B cell (primary cell): ENCODE measurements at regions not wholly inside any gene's neighbourhood (a gene's known extent, or its start where the extent isn't known, plus 50 kb on each side); places are given as distances from the start of the nearest gene placed in this dataset.

ENCODE experiments used
- ATAC-seq: fragments of 200-7000 bp; cut with Tn5 transposase; one replicate; pipeline ENCODE4 v1.10.0; 2021; ENCODE audit warnings: low read depth, mild to moderate bottlenecking, moderate number of reproducible peaks, moderate library complexity
- CTCF ChIA-PET: fragments of 350-600 bp; sonication (Branson Sonifier 250); formaldehyde crosslinking; loops from one replicate; lab custom pipeline; 2021; ENCODE audit warnings: antibody characterized with exemption, inconsistent platforms; lab: Charles Lee
- POLR2A ChIA-PET: fragments of 350-600 bp; sonication (Branson Sonifier 250); formaldehyde crosslinking; loops from one replicate; lab custom pipeline; 2021; ENCODE audit warnings: antibody characterized with exemption; lab: Charles Lee
- DNase-seq: peaks from one replicate; pipeline ENCODE4 v3.0.0; 2013
- H2AFZ ChIP-seq: 2 replicates; pipeline ENCODE4 v1.6.1; 2012; ENCODE audit warnings: mild to moderate bottlenecking, low read depth, low read length; ENCODE audit not compliant: insufficient read depth, poor library complexity, severe bottlenecking
- H3K27ac ChIP-seq, 2 donors: 1 replicate in 1 of 2; 2 replicates in 1 of 2; pipeline ENCODE4 v1.5.1; 2012 to 2013; ENCODE audit warnings: low read length in 2 of 2, mild to moderate bottlenecking in 2 of 2, moderate library complexity in 1 of 2
- H3K27me3 ChIP-seq, 4 experiments: fragments of 200-600 bp in 1 of 4; sonication (generic) in 1 of 4; replicated peaks in 1 of 4; 1 replicate in 2 of 4; 2 replicates in 2 of 4; pipeline versions ENCODE4 v1.6.1 to v1.7.0; 2013 to 2016; ENCODE audit warnings: low read length in 3 of 4, mild to moderate bottlenecking in 2 of 4, mixed read lengths in 1 of 4, moderate library complexity in 1 of 4; ENCODE audit not compliant: insufficient read depth in 4 of 4, control insufficient read depth in 3 of 4; ENCODE audit errors: control extremely low read depth in 1 of 4
- H3K36me3 ChIP-seq, 2 experiments: replicated peaks in 1 of 2; 1 replicate in 1 of 2; 2 replicates in 1 of 2; pipeline versions ENCODE4 v1.6.1 to v1.7.1; 2013; ENCODE audit warnings: low read length in 1 of 2; ENCODE audit not compliant: insufficient read depth in 2 of 2, control insufficient read depth in 1 of 2; ENCODE audit errors: control extremely low read depth in 1 of 2, extremely low read depth in 1 of 2
- H3K4me1 ChIP-seq, 2 donors: fragments of 200-600 bp in 1 of 2; sonication (generic) in 1 of 2; 1 replicate in 1 of 2; 2 replicates in 1 of 2; pipeline versions ENCODE4 v1.5.1 to v1.6.1; 2013 to 2017; ENCODE audit warnings: low read length in 2 of 2; ENCODE audit not compliant: control insufficient read depth in 2 of 2, insufficient read depth in 2 of 2
- H3K4me2 ChIP-seq: replicated peaks from 2 replicates; pipeline ENCODE3; 2012; ENCODE audit warnings: mild to moderate bottlenecking, low read depth, low read length; ENCODE audit not compliant: poor library complexity, severe bottlenecking
- H3K4me3 ChIP-seq, 5 experiments: fragments of 200-600 bp in 1 of 5; sonication (generic) in 1 of 5; 1 replicate in 3 of 5; 2 replicates in 2 of 5; pipeline versions ENCODE4 v1.5.1 to v1.7.0; 2011 to 2016; ENCODE audit warnings: low read length in 4 of 5, mild to moderate bottlenecking in 4 of 5, low read depth in 2 of 5, control low read depth in 1 of 5, moderate library complexity in 1 of 5; ENCODE audit not compliant: insufficient read depth in 1 of 5; ENCODE audit errors: control extremely low read depth in 1 of 5, extremely low read depth in 1 of 5
- H3K79me2 ChIP-seq: fragments of 200-600 bp; sonication (generic); one replicate; pipeline ENCODE4 v1.6.0; 2016; ENCODE audit warnings: low read length; ENCODE audit not compliant: control insufficient read depth, insufficient read depth
- H3K9ac ChIP-seq: fragments of 200-600 bp; sonication (generic); 2 replicates; pipeline ENCODE4 v1.6.1; 2017; ENCODE audit warnings: mild to moderate bottlenecking, low read length, moderate library complexity
- H3K9me3 ChIP-seq, 3 donors: one replicate each; pipeline versions ENCODE4 v1.6.1 to v1.7.1; 2013; ENCODE audit warnings: low read length in 2 of 3; ENCODE audit not compliant: control insufficient read depth in 2 of 3, insufficient read depth in 1 of 3; ENCODE audit errors: control extremely low read depth in 1 of 3
- H4K20me1 ChIP-seq: 2 replicates; pipeline ENCODE4 v1.6.0; 2012; ENCODE audit warnings: mild to moderate bottlenecking, low read length; ENCODE audit not compliant: insufficient read depth, control insufficient read depth, poor library complexity, severe bottlenecking
- H3K27ac Mint-ChIP-seq: one replicate; pipeline ENCODE4 v1.8.0; 2021; ENCODE audit warnings: mixed read lengths
- H3K27me3 Mint-ChIP-seq: one replicate; pipeline ENCODE4 v1.8.0; 2021; ENCODE audit warnings: mixed read lengths
- H3K4me1 Mint-ChIP-seq: one replicate; pipeline ENCODE4 v1.8.0; 2021; ENCODE audit warnings: mixed read lengths
- H3K4me3 Mint-ChIP-seq: one replicate; pipeline ENCODE4 v1.8.0; 2021; ENCODE audit warnings: mixed read lengths
- H3K9me3 Mint-ChIP-seq: one replicate; pipeline ENCODE4 v1.8.0; 2022; ENCODE audit warnings: mixed read lengths; ENCODE audit not compliant: insufficient read depth
- EZH2 ChIP-seq: IDR thresholded peaks from 2 replicates; pipeline ENCODE4 v1.6.1; 2012; ENCODE audit warnings: borderline replicate concordance, low read depth, mild to moderate bottlenecking, moderate library complexity, low read length; ENCODE audit not compliant: insufficient read depth, poor library complexity, severe bottlenecking
- WGBS: methylation state at CpG from one replicate; pipeline ENCODE4 v1.1.5; 2013; ENCODE audit warnings: missing lambda C conversion rate; ENCODE audit not compliant: insufficient coverage; 5-methylcytosine and 5-hydroxymethylcytosine counted together
- intact Hi-C: fragments of 100-400 bp; cut with micrococcal nuclease; formaldehyde crosslinking; loops from one replicate; pipeline ENCODE4 v1.10.0; 2022
- TF ChIP-seq, protein P1 (sequence below): fragments of 200-600 bp; IDR thresholded peaks from one replicate; pipeline ENCODE4 v1.8.0; 2022; ENCODE audit warnings: antibody characterized with exemption, mild to moderate bottlenecking

DNA sequence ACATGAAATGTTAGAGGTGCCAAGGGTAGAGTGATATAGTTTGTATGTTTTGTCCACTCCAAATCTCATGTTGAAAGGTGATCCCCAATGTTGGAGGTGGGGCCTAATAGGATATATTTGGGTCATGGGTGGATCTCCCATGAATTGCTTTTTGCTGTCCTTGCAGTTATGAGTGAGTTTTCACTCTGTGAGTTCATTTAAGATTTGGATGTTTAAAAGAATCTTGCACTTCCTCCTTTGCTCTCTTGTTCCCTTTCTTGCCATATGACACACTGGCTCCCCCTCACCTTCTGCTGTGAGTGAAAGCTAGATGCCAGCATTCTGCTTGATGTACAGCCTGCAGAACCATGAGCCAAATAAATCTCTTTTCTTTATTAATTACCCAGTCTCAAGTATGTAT, 269.2 kb downstream of the ZWINT start:
- Histone ChIP-seq H3K79me2 (no peaks in the 10 kb centered on the region), H3K9me3 (peaks cover under 1 to 11% (median 4%) of the 10 kb centered on the region in 3 donors), H3K27ac (no peak overlapping the region), H3K4me3 (no peak overlapping the region), H3K4me1 (no peaks in the 10 kb centered on the region), H3K4me2 (no peak overlapping the region), H3K36me3 (no peaks in the 10 kb centered on the region), H2AFZ (no peak overlapping the region), H4K20me1 (no peaks in the 10 kb centered on the region), H3K27me3 (no peaks in the 10 kb centered on the region), H3K9ac (no peak overlapping the region)
- CTCF ChIA-PET, result no interaction called here
- no peak overlapping the region for H3K27ac Mint-ChIP-seq
- POLR2A ChIA-PET, result no interaction called here
- H3K27me3 Mint-ChIP-seq, result no peaks in the 10 kb centered on the region
- no peaks in the 10 kb centered on the region for H3K4me1 Mint-ChIP-seq
- ATAC-seq (no peak), DNase-seq (no peak)
- H3K9me3 Mint-ChIP-seq, result peaks cover 5% of the 10 kb centered on the region
- intact Hi-C loops, result no loop called here
- TF ChIP-seq, protein P1, sequence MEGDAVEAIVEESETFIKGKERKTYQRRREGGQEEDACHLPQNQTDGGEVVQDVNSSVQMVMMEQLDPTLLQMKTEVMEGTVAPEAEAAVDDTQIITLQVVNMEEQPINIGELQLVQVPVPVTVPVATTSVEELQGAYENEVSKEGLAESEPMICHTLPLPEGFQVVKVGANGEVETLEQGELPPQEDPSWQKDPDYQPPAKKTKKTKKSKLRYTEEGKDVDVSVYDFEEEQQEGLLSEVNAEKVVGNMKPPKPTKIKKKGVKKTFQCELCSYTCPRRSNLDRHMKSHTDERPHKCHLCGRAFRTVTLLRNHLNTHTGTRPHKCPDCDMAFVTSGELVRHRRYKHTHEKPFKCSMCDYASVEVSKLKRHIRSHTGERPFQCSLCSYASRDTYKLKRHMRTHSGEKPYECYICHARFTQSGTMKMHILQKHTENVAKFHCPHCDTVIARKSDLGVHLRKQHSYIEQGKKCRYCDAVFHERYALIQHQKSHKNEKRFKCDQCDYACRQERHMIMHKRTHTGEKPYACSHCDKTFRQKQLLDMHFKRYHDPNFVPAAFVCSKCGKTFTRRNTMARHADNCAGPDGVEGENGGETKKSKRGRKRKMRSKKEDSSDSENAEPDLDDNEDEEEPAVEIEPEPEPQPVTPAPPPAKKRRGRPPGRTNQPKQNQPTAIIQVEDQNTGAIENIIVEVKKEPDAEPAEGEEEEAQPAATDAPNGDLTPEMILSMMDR, result no peak
- TF ChIP-seq EZH2, result no peak
- H3K4me3 Mint-ChIP-seq, result no peak overlapping the region

DNA sequence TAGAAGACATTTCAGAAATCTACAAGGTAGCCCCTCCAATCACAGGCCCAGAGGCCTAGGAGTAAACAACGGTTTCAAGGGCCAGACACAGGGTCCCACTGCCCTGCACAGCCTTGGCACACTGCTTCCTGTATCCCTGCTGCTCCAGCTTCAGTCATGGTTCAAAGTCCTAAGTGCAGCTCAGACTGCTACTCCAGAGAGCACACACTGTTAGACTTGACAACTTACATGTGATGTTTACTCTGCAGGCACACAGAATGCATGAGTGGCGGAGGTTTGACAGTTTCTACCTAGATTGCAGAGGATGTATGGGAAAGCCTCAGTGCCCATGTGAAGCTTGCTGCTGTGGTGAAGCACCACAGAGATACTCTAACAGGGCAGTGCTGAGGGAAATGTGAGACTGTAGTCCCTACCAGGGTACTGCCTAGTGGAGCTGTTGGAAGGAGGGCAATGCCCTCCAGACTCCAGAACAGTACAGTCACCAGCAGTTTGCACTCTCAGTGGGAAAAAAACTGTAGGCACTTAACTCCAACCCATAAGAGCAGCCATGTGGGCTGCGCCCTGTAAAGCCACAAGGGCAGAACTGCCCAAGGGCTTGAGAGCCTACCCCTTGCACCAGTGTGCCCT, 270.0 kb downstream of the ZWINT start:
- H3K4me3 Mint-ChIP-seq, result no peak overlapping the region
- H3K4me2 ChIP-seq, result no peak overlapping the region
- H4K20me1 ChIP-seq, result no peaks in the 10 kb centered on the region
- H3K27me3 ChIP-seq, result no peaks in the 10 kb centered on the region
- no peak overlapping the region for H3K9ac ChIP-seq
- TF ChIP-seq, protein P1, result no peak
- TF ChIP-seq EZH2, result no peak
- peaks cover 5% of the 10 kb centered on the region for H3K9me3 Mint-ChIP-seq
- intact Hi-C loops, result no loop called here
- ChIA-PET CTCF (no interaction called here), POLR2A (no interaction called here)
- ATAC-seq (no peak), DNase-seq (no peak)
- no peaks in the 10 kb centered on the region for H3K4me1 Mint-ChIP-seq
- H3K36me3 ChIP-seq, result no peaks in the 10 kb centered on the region
- no peaks in the 10 kb centered on the region for H3K4me1 ChIP-seq
- no peak overlapping the region for H3K4me3 ChIP-seq
- H2AFZ ChIP-seq, result no peak overlapping the region
- 69% methylated on average over 3 of the region's 3 CpGs for whole genome bisulfite sequencing
- H3K9me3 ChIP-seq, result peaks cover 1 to 11% (median 4%) of the 10 kb centered on the region in 3 donors
- no peak overlapping the region for H3K27ac Mint-ChIP-seq
- H3K79me2 ChIP-seq, result no peaks in the 10 kb centered on the region
- H3K27me3 Mint-ChIP-seq, result no peaks in the 10 kb centered on the region
- no peak overlapping the region for H3K27ac ChIP-seq
